BE2C (cell line): ENCODE measurements at regions not wholly inside any gene's neighbourhood (a gene's known extent, or its start where the extent isn't known, plus 50 kb on each side); places are given as distances from the start of the nearest gene placed in this dataset.

ENCODE experiments used
- DNase-seq: peaks from one replicate; pipeline ENCODE4 v3.0.0-alpha.2; 2020
- H3K27me3 ChIP-seq: fragments of 250-450 bp; sonication (Bioruptor Pico); 2 replicates; pipeline ENCODE4 v1.5.1; 2020; ENCODE audit warnings: mild to moderate bottlenecking
- H3K36me3 ChIP-seq: fragments of 250-450 bp; sonication (Bioruptor Pico); 2 replicates; pipeline ENCODE4 v1.5.1; 2020; ENCODE audit warnings: mild to moderate bottlenecking
- H3K4me1 ChIP-seq: fragments of 250-450 bp; sonication (Bioruptor Pico); 2 replicates; pipeline ENCODE4 v1.5.1; 2020
- H3K4me3 ChIP-seq: 2 replicates; pipeline ENCODE4 v1.5.1; 2011; ENCODE audit warnings: low read depth, low read length
- H3K9me3 ChIP-seq: fragments of 250-450 bp; sonication (Bioruptor Pico); 2 replicates; pipeline ENCODE4 v1.5.1; 2020
- TF ChIP-seq, protein P1 (sequence below): IDR thresholded peaks from 2 replicates; pipeline ENCODE4 v1.5.1; 2012; ENCODE audit warnings: mild to moderate bottlenecking, low read depth, low read length

DNA sequence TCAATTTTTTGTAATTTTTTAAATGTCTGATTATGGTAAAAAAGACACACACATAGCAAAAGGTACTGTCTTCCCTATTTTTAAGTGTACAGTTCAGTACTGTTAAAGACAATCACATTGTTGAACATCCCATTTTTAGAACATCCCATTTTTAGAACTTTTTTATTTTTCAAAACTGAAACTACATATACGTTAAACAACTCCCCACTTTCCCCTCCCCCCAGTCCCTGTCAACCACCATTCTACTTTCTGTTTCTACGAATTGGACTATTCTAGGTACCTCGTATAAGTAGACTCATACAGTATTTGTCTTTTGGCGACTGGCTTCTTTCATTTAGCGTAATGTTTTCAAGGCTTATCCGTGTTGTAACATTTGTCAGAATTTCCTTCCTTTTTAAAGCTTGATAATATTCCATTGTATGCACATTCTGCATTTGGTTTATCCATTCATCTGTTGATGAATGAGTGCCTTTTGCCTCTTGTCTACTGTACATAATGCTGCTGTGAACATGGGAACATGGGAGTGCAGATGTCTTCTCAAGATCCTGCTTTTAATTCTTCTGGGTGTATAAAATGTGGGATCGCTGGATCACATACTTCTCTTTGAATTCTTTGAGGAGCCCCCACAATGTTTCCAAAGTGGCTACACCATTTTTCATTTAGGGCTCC, 154.0 kb downstream of the PIK3R1 start:
- Histone ChIP-seq H3K27me3 (no peaks in the 10 kb centered on the region), H3K4me3 (no peak overlapping the region), H3K9me3 (no peaks in the 10 kb centered on the region), H3K36me3 (no peaks in the 10 kb centered on the region), H3K4me1 (peaks cover 15% of the 10 kb centered on the region)
- TF ChIP-seq, protein P1, sequence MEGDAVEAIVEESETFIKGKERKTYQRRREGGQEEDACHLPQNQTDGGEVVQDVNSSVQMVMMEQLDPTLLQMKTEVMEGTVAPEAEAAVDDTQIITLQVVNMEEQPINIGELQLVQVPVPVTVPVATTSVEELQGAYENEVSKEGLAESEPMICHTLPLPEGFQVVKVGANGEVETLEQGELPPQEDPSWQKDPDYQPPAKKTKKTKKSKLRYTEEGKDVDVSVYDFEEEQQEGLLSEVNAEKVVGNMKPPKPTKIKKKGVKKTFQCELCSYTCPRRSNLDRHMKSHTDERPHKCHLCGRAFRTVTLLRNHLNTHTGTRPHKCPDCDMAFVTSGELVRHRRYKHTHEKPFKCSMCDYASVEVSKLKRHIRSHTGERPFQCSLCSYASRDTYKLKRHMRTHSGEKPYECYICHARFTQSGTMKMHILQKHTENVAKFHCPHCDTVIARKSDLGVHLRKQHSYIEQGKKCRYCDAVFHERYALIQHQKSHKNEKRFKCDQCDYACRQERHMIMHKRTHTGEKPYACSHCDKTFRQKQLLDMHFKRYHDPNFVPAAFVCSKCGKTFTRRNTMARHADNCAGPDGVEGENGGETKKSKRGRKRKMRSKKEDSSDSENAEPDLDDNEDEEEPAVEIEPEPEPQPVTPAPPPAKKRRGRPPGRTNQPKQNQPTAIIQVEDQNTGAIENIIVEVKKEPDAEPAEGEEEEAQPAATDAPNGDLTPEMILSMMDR, result no peak
- no peak for DNase-seq

GRCh38 chr5:68370196-68370595, 154.6 kb downstream of the PIK3R1 start:
- H3K27me3 ChIP-seq, result no peaks in the 10 kb centered on the region
- TF ChIP-seq, protein P1, result no peak
- H3K4me1 ChIP-seq, result peaks cover 9% of the 10 kb centered on the region
- no peaks in the 10 kb centered on the region for H3K9me3 ChIP-seq
- no peak overlapping the region for H3K4me3 ChIP-seq
- peak; percentile 11 for DNase-seq
- no peaks in the 10 kb centered on the region for H3K36me3 ChIP-seq

- no peak for DNase-seq
- TF ChIP-seq, protein P1, result no peak
- H3K4me3 ChIP-seq, result no peak overlapping the region
- no peaks in the 10 kb centered on the region for H3K27me3 ChIP-seq
- H3K36me3 ChIP-seq, result no peaks in the 10 kb centered on the region
- no peaks in the 10 kb centered on the region for H3K9me3 ChIP-seq
- peaks cover 9% of the 10 kb centered on the region for H3K4me1 ChIP-seq
Measured at GRCh38 chr5:68371607-68372006, 156.1 kb downstream of the PIK3R1 start.

DNA sequence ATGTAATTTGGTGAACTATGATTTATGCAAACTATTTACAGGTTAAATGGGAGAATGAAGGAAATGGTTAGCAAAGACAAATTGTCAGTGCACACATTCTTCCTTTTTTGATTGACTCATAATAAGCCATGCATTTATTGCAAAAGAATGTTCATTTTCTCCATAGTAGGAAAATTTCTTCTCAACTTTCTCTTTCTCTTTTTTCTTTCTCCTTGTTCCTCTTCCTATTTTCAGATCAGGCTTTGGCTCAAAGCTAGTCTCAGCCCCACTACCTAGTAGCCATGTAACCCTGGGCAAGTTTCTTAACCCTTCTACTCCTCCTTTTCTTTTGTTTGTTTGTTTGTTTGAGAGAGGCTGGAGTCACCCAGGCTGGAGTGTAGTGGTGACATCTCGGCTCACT, 156.6 kb downstream of the PIK3R1 start:
- no peaks in the 10 kb centered on the region for H3K9me3 ChIP-seq
- TF ChIP-seq, protein P1, result no peak
- no peaks in the 10 kb centered on the region for H3K36me3 ChIP-seq
- H3K27me3 ChIP-seq, result no peaks in the 10 kb centered on the region
- no peak overlapping the region for H3K4me3 ChIP-seq
- no peak for DNase-seq
- H3K4me1 ChIP-seq, result peaks cover 9% of the 10 kb centered on the region

- peaks cover 9% of the 10 kb centered on the region for H3K4me1 ChIP-seq
Measured at GRCh38 chr5:68373050-68373449, 157.5 kb downstream of the PIK3R1 start.

More at GRCh38 chr5:68373050-68373449, 157.5 kb downstream of the PIK3R1 start:
- TF ChIP-seq, protein P1, result no peak
- H3K36me3 ChIP-seq, result no peaks in the 10 kb centered on the region
- H3K4me3 ChIP-seq, result no peak overlapping the region
- no peak for DNase-seq
- no peaks in the 10 kb centered on the region for H3K9me3 ChIP-seq
- no peaks in the 10 kb centered on the region for H3K27me3 ChIP-seq
